NCI-H774 (cell line): ENCODE measurements at regions not wholly inside any gene's neighbourhood (a gene's known extent, or its start where the extent isn't known, plus 50 kb on each side); places are given as distances from the start of the nearest gene placed in this dataset.

Source experiments
- DNase-seq: peaks from one replicate; lab custom pipeline; 2025; lab: John Stamatoyannopoulos, UW

GRCh38 chr2:59077026-59077725 is 836.1 kb upstream of the FANCL start:
- no peak for DNase-seq

- peak; percentile 19 for DNase-seq
Observed at GRCh38 chr2:59076079-59076619, 835.0 kb upstream of the FANCL start.

- DNase-seq = no peak
Observed at GRCh38 chr2:59074071-59074470, 832.9 kb upstream of the FANCL start.

GRCh38 chr2:59073286-59073685 is 832.2 kb upstream of the FANCL start:
- no peak for DNase-seq

GRCh38 chr2:59068255-59068654 is 827.1 kb upstream of the FANCL start:
- no peak for DNase-seq

- DNase-seq = no peak
Observed at GRCh38 chr2:59066787-59067399, 825.8 kb upstream of the FANCL start.

- DNase-seq = no peak
Observed at GRCh38 chr2:59047373-59047995, 806.4 kb upstream of the FANCL start.

- DNase-seq = no peak
Observed at GRCh38 chr2:59046401-59047372, 805.6 kb upstream of the FANCL start.

GRCh38 chr2:59044736-59045135 is 803.6 kb upstream of the FANCL start:
- DNase-seq = no peak

- no peak for DNase-seq
Observed at GRCh38 chr2:59041139-59041538, 800.0 kb upstream of the FANCL start.

GRCh38 chr2:59034837-59035236 is 793.7 kb upstream of the FANCL start:
- DNase-seq = no peak

- no peak for DNase-seq
Observed at GRCh38 chr2:59034106-59034505, 793.0 kb upstream of the FANCL start.

- DNase-seq = no peak
Observed at GRCh38 chr2:59033661-59034060, 792.5 kb upstream of the FANCL start.

GRCh38 chr2:59032499-59032898 is 791.4 kb upstream of the FANCL start:
- DNase-seq = peak; percentile 13

GRCh38 chr2:59029058-59029457 is 787.9 kb upstream of the FANCL start:
- DNase-seq = no peak

GRCh38 chr2:59027320-59027719 is 786.2 kb upstream of the FANCL start:
- DNase-seq = no peak

- peak; percentile 13 for DNase-seq
Observed at GRCh38 chr2:59025157-59025757, 784.1 kb upstream of the FANCL start.

- no peak for DNase-seq
Observed at GRCh38 chr2:59021786-59022185, 780.7 kb upstream of the FANCL start.

GRCh38 chr2:59019566-59020159 is 778.5 kb upstream of the FANCL start:
- no peak for DNase-seq

- DNase-seq = no peak
Observed at GRCh38 chr2:59018737-59019136, 777.6 kb upstream of the FANCL start.

GRCh38 chr2:59015027-59015426 is 773.9 kb upstream of the FANCL start:
- no peak for DNase-seq
